GM21526 (cell line): ENCODE measurements at regions not wholly inside any gene's neighbourhood (a gene's known extent, or its start where the extent isn't known, plus 50 kb on each side); places are given as distances from the start of the nearest gene placed in this dataset.

Source experiments
- ATAC-seq: cut with Tn5 transposase; IDR thresholded peaks from one replicate; pipeline ENCODE4 v1.9.1; 2021; ENCODE audit warnings: moderate library complexity; ENCODE audit not compliant: unreplicated experiment, low FRiP score

DNA sequence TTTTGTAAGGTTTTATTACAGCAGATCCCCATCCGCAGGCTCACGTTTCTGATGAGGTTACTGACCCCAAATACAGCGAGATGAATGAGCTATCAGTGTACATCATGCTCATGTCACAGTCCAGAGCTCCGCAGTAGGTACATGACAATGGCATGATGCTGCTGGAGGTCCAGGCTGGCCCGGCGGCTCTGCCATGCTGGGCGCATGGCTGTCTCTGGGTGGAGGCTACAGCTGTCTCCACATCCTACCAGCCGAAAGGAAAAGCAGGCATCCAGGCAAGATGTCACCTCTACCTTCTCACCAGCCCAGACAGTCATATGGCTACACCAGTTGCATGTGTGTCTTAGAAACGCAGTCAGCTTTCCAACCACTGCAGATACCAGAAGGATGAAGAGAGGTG lies 90.9 kb upstream of the RNF32 start:
- ATAC-seq, result no peak

DNA sequence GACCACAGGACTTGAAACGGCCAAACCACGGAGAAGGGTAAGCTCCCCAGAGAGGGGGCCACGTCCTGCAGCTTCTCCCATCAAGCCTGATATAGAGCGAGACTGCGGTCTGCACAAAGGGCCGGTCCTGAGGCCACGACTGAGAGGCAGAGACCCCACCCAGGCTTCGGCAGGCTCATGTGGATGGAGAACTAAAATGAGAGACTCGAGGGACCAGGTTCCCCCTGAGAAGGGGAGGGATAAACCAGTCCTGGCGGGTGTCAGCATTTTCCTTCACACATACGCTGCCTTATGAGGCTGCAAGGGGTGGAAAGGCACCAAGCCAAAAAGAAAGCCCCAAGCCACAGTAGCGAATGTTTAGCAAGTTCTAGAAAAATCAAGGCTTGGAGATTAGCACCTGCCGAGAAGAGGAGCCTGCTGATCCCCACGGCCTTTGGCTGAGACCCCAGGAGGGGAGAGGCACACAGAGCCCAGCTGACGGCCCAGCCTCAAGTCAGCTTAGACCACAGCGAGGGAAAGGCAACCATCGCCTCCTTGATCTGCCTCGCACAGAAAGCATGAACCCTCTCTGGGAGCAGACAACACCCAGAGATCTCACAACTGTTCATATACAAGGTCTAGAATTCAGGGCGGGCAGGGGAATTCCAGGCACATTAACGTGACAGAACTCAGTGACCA lies 92.6 kb upstream of the RNF32 start:
- no peak for ATAC-seq

- no peak for ATAC-seq
These were observed 94.6 kb upstream of the RNF32 start for GRCh38 chr7:156545979-156546378.

DNA sequence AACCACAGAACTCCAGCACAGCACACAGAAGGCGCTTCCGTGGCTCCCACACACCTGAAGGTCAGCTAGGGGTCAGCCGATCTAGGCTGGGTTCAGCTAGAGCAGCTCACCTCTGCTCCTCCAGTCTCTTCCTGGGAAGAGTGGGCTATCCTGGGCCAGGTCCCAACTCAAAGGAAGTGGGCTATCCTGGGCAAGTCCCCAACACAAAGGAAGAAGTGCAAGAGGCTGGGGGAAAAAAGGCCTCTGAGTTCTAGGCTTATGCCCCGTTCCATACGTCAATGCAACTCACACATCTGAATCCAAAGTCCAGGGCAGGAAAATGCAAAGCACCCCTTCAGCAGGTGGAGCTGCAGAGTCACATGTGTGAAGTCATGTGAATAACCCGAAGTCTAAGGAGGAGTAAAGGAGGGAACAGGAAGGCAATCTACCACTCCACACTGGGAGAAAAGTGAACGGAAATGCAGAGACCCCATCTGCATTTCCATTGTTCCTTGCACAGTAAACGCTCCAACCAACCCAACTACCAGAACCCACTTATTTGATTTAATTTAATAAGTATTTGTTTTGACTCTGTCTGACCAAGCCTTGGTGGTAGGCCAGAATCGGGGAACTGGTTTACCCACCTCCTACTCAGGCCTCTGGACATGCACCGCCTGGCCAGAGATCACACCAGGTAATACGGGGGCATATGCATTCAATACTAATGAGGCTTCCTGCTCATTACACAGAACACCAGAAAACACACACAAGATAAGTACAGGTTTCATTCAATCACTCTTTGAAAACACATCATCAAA lies 95.5 kb upstream of the RNF32 start:
- ATAC-seq, result no peak

GRCh38 chr7:156543699-156544598 lies 96.6 kb upstream of the RNF32 start:
- no peak for ATAC-seq

DNA sequence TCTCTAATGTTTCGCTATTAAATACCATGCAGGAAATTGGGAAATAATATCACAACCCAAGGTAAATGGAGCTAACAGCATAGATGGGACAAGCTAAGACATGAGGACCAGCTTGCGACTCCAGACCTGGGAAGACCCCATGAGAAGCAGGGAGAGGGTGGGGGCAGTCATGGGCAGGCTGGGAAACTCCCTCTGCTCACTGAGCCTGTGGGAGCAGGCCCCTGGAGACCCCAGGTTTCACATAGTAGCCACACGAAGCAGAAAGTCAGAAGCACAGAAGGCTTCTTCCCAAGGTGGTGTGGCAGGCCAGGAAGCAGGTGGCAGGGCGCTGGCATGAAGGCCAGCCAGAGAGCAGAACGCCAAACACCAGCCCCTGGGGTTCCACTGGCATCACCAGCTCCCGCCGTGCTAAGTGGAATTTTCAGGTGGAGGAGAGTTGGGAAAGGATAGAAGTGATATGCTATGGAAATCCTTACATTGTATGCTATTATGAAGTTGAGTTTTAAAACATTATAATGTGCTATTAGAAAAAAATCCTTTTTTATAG lies 99.9 kb upstream of the RNF32 start:
- no peak for ATAC-seq

DNA sequence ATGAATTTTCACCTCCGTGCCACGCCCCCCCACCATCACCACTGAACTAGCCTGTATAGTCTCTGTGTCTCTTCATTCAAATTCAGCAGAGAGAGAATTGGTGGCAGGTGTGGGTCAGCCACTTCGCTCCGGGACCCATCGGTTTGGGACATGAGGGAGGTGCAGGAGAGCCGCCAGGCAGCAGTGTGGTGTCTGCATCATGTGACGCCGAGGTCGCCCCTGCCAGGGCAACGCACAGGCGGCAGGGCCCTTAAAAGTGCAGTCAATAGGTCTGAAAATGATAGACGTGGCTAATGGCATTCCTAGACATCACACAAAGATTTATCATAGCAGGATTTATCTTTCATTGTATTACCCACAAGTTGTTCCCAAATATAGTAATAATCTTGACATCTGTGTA lies 100.6 kb upstream of the RNF32 start:
- ATAC-seq, result no peak

DNA sequence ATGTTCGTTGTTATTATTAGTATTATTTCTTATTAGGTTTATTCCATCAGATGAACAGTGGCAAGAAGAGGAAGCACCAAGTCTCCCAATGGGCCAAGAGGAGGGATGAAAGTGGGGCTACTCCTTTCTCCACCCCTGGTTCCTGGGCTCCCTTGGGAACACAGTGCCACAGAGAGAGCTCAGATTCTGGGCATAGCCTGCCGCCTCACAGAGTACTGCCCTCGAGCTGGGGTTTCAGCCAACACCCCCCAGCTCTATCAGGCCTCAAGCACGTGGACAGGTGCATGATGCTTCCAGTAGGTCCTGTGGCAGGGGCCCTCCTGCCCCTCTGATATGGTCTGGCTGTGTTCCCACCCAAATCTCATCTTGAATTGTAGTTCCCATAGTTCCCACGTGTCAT lies 103.6 kb upstream of the RNF32 start:
- no peak for ATAC-seq

DNA sequence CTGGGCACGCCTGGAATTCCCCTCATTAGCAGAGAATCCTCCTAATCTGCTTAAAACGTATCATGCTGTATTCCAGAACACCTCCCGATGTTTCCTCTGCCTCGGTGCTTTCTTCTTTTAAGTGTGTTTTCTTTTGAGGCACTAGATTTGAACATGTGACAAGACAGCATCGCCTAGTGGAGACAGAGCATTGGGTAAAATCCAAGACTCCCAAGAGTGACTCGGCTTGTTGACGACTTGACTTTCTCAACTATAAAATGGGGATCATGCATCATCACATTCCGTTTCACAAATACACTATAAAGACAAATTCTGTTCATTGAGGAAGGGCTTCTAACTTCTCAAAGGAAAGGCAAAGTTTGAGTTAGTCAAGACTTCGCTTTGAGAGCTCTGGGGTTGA lies 105.6 kb upstream of the RNF32 start:
- no peak for ATAC-seq

GRCh38 chr7:156533964-156534363 lies 106.6 kb upstream of the RNF32 start:
- no peak for ATAC-seq

- ATAC-seq, result no peak
These were observed 107.2 kb upstream of the RNF32 start for GRCh38 chr7:156533420-156533819.

DNA sequence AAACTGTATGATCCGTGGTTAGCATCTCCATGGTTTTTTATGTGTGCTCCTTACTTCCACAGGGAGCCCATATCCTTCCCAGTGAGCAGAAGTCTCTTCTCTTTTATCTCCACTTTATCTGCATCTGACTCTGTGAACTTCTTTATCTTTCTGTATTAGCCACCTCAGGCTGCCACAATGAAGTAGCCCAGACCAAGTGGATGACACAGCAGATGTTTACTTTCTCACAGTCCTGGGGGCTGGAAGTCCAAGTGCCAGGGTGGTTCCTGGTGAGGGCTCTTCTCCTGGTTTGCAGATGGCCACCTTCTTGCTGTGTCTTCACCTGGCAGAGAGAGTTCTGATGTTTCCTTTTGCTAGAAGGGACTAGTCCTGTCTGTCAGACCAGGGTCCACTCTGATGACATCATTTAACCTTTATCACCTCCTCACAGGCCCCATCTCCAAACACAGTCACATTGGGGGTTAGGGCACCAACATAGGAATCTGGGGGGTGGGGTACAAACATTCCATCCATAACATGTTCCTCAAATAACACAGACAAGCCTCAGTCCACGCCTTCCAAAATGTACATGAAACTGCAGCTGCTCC lies 108.5 kb upstream of the RNF32 start:
- no peak for ATAC-seq

DNA sequence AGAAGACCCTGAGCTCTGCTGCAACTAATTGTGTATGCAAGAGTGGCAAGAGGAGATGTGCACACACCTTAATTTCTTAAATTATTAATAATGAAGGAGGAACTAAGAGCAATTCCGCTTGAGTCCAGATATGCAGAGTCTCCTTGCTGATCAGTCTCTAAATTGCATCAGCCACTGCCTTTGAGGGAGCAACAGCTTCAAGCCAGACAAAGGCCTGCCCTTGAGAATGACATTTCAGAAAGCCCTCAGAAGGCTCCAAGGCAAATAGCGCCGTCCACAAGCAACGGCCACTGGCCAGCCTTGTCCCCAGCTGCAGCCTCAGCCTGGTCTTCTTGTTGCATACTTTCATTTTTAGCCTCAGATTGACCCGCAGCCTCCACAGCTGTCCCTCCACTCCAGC lies 110.6 kb upstream of the RNF32 start:
- no peak for ATAC-seq

DNA sequence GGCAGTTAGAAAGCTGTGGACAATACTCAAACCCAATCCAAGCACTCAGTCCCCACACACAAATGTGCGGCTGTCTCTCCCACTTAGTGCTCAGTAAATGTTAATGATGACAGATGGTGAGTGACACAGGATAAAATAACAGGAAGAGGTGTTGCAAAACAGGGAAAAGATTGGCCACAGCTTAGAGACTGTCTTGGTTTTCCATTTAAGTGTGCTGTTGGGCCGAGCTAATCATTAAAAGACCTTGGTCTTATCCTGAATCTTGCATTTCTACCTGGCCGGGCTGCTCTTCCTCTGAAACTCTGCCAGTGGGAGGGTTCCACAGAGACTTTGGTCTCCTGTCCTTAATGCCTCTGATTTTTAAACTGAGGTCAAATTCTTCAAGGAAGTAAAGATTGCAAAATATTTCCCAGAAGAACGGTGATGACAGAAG lies 113.1 kb upstream of the RNF32 start:
- no peak for ATAC-seq

GRCh38 chr7:156524818-156525597 lies 115.6 kb upstream of the RNF32 start:
- no peak for ATAC-seq

DNA sequence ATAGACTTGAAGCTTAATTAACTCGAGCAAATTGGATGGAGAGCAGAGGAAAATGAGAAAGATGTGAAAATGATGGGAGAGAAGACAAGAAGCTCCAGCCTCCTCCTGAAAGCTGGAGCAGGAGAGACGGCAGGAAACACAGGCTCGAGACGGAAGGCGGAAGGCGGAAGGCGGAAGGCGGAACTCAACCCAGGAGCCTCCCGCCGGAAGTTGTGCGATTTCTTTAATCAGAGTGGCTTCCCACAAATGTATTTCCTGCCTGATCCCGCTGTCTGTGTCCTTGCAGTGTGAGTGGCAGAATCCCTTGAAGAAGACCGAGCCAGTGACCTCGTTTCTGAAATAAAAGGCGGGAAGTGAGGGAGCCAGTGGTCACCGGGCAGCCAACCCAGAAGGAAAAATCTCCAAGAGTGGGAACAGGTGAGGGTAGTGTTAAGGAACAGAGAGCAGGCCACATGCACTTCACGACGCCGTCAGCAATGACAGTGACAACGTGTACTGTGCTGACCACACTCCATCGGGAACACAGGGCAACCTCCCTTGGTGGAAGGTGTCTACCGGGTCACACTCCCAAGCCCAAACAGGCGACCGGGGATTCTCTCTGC lies 117.0 kb upstream of the RNF32 start:
- ATAC-seq, result no peak

DNA sequence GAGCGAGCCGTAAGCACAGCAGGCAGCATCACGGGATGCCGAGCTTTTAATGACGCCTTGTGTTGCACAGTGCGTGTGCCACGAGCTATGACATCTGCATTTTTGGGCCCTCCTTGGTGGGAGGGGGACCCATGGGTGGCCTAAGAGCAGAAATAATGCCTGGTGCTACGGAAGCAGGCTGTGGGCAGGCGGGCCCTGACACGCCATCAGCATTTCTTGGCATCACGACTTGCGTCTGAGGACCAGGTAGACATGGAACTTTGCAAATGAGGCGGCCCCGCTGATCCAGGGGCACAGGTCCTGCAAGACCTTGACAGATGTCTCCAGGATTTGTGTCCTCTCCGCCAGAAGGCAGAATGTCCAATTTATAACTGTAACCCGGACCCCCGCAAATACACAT lies 117.8 kb upstream of the RNF32 start:
- ATAC-seq, result no peak

DNA sequence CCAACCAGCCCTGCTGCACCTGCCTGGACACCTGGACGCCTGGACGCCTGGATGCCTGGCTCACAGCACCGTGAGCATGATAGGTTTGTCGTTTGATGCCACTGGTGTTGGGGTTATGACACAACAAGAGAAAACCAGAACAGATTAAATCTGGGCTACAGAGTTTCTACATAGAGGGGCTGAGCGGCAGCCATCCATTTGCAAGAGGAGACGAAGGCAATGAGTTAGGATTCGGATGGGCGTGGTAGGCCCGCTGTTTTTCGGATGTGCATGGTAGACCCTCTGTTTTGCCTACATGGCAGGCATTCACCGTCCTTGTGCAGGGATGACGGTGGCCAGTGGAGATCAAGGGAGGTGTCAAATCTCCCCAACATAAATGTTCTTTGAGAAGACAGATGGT lies 121.5 kb upstream of the RNF32 start:
- no peak for ATAC-seq

GRCh38 chr7:156518466-156518865 lies 122.1 kb upstream of the RNF32 start:
- ATAC-seq, result no peak
